T-helper 1 cell treated with Interleukin-12 subunit alpha and Interleukin-12 subunit beta and Interleukin-4 antibody, amounts not matched to agents 30 ng/mL and 1 ng/mL, for 36 hours (primary cell): ENCODE measurements at regions not wholly inside any gene's neighbourhood (a gene's known extent, or its start where the extent isn't known, plus 50 kb on each side); places are given as distances from the start of the nearest gene placed in this dataset.
"Not testable (repeated sequence)": the region's sequence is repeated elsewhere in the genome, so short reads cannot be mapped to it uniquely, and the experiment has no call there.

Experiments used
- intact Hi-C: fragments of 100-400 bp; cut with micrococcal nuclease; formaldehyde crosslinking; loops from one replicate; pipeline ENCODE4 v1.15.1; 2024

DNA sequence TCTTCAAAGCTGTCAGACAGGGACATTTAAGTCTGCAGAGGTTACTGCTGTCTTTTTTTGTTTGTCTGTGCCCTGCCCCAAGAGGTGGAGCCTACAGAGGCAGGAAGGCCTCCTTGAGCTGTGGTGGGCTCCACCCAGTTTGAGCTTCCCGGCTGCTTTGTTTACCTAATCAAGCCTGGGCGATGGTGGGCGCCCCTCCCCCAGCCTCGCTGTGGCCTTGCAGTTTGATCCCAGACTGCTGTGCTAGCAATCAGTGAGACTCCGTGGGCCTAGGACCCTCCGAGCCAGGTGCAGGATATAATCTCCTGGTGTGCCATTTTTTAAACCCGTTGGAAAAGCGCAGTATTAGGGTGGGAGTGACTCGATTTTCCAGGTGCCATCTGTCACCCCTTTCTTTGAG is 918.7 kb upstream of the MAN1A1 start:
- intact Hi-C loops = not testable (repeated sequence)

- intact Hi-C loops = no loop called here
Observed at GRCh38 chr6:120262354-120262753, 912.8 kb upstream of the MAN1A1 start.

GRCh38 chr6:120260636-120261035 is 911.1 kb upstream of the MAN1A1 start:
- intact Hi-C loops = no loop called here

DNA sequence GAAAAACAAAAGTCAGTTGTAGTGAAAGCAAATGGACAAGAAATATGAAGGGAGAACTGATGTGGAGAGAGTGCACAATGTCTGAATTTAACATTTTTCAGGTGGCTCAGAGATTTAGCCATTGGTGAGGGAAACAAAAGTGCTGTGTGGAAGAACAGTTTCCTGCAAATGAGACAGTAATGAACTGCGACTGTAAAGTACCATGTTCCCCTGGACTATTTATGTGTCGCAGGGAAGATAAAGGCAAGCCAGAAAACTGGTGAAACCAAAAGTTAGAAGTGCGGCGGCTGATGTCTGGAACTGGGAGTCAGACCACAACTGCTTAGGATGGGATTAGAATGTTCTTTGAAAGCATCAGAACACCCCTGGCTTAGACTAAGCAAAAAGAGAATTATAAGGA is 905.1 kb upstream of the MAN1A1 start:
- intact Hi-C loops = no loop called here

GRCh38 chr6:120248451-120248850 is 898.9 kb upstream of the MAN1A1 start:
- intact Hi-C loops = no loop called here

DNA sequence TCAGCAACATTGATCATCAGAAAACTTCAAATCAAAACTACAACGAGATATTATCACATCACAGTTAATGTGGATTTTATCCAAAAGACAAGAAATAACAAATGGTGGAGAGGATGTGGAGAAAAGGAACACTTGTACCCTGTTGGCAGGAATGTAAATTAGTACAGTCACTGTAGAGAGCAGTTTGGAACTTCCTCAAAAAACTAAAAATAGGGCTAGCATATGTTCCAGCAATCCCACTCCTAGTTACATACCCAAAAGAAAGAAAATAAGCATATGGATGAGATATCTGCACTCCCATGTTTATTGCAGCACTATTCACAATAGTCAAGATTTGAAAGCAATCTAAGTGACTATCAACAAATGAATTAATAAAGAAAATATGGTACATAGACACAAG is 887.7 kb upstream of the MAN1A1 start:
- intact Hi-C loops = no loop called here

DNA sequence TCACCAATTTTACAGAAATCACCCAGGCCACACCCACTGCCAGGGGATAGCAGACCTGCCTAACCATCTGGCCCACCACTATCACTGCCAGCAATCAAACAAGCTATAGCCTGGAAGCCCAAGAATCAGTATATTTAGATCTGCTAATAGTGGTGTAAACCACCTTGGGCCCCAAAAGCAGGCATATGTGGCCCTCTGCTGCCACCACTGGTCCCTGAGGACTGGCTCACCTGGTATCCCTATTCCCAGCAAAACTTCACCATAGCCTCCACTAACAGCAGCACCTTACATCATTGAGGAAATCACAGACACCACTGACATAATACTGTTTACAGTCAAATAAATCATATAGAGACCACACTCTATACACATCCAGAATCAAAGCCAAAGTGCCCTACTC is 880.4 kb upstream of the MAN1A1 start:
- intact Hi-C loops = no loop called here

DNA sequence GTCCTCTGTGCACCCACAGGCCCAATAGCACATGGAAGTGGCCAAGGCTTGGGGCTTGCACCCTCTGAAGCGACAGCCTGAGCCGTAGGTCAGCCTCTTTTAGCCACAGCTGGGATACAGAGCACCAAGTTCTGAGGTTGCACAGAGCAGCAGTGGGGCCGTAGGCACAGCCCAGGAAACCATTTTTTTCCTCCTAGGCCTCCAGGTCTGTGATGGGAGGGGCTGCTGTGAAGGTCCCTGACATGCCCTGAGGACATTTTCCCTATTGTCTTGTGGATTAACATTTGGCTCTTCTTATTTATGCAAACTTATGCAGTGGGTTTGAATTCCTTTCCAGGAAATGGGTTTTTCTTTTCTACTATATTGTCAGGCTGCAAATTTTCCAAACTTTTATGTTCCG is 878.7 kb upstream of the MAN1A1 start:
- intact Hi-C loops = no loop called here

DNA sequence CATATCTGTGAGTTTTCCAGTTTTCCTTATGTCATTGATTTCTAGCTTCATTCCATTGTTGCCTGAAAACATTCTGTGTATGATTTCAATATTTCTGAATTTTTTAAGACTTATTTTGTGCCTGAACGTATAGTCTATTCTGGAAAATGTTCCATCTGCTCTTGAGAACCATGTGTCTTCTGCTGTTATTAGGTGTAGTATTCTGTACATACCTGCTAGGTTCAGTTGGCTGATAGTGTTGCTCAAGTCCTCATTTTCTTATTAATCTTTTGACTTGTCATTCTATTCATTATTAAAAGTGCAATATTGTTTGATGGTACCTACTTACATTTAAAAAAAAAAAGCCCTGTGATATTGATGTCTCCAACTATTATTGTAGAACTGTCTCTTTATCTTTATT is 869.8 kb upstream of the MAN1A1 start:
- intact Hi-C loops = no loop called here

GRCh38 chr6:120214088-120214499 is 864.5 kb upstream of the MAN1A1 start:
- intact Hi-C loops = no loop called here

- intact Hi-C loops = no loop called here
Observed at GRCh38 chr6:120211955-120212792, 862.6 kb upstream of the MAN1A1 start.

GRCh38 chr6:120202878-120203277 is 853.3 kb upstream of the MAN1A1 start:
- intact Hi-C loops = no loop called here

DNA sequence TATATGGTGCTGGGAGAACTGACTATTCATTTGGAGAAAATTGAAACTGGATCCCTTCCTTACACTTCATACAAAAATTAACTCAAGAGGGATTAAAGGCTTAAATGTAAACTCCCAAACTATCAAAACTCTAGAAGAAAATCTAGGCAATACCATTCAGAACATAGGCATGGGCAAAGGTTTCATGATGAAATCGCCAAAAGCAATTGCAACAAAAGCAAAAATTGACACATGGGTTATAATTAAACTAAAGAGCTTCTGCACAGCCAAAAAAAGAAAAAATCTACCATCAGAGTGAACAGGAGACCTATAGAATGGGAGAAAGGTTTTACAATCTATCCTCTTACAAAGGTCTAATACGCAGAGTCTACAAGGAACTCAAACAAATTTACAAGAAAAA is 851.3 kb upstream of the MAN1A1 start:
- intact Hi-C loops = no loop called here

DNA sequence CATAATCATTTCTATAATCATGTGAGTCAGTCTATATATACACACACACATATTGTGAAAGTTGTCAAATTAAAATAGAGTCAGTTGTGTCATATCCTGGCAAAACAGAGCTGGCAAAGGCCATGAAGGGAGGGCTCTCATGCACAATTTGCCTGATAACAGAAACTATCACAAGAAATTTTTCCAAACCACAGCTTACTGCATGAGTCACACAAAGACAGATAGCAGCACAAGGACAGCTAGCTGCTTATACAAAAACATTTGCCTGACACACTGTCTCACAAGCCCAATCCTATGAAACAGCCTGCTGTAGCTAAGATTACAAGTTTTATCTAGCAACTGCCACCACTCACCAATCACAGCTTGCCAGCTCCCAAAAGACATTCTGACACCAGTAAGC is 848.5 kb upstream of the MAN1A1 start:
- intact Hi-C loops = no loop called here

DNA sequence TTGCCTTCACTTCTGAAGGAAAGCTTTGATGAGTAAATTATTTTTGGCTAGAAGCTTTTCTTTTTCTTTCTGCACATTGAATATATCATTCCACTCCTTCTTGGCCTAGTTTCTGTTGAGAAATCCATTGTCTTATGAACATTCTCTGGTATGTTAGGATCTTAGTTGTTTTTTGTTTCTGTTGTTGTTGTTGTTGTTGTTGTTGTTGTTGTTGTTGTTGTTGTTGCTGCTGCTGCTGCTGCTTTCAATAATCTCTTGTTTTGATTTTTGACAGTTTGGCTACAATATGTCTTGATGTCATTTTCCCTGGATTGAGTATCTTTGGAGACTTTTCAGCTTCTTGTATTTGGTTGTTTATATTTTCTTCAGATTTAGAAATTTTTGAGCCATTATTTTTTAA is 836.5 kb upstream of the MAN1A1 start:
- intact Hi-C loops = no loop called here

- intact Hi-C loops = no loop called here
Observed at GRCh38 chr6:120173250-120173649, 823.7 kb upstream of the MAN1A1 start.

GRCh38 chr6:120164531-120164930 is 815.0 kb upstream of the MAN1A1 start:
- intact Hi-C loops = no loop called here

DNA sequence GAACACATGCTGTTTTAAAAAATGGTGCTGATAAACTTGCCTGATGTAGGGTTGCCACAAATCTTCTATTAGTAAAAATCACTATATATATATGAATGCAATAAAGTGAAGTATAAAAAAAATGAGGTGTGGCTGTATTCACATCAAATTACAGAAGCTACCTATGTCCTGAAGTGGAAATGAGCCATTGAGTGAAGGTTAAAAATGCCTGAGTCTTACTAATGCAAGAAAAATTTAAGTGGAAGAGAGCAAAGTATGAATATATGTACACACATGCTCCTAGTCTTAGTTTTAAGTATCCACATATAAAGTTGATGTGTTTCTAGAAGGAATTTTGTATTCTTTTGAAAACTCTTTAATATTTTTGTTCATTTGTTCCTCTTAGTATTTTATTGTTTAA is 808.3 kb upstream of the MAN1A1 start:
- intact Hi-C loops = no loop called here

DNA sequence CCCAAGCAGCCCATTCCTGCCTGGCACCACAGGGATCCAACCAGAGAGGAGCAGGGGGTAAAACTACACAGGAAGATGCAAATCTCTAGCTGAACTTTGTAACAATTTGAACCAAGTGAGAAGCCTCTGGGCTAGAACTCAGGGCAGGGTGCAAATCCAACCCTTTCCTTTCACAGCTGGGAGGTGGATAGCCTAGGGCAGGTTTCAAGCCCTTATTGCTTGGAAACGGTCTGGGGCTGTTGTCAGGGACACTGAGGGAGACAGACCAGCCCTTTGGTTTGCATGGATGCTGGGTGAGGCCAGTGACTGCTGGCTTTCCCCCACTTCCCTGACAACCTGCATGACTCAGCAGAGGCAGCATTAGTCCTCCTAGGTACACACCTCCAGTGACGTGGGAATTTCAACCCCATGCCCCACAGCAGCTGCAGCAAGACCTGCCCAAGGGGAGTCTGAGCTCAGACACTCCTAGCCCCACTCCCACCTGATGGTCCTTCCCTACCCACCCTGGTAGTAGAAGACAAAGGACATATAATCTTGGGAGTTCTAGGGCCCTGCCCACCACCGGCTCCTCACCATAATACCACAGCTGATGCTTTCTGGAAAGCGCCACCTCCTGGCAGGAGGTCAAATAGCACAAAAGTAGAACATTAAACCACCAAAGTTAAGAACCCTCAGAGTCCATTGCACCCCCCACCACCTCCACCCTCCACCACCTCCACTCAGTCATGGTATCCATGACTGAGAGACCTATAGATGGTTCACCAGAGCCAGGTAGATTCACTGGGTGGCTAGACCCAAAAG is 797.7 kb upstream of the MAN1A1 start:
- intact Hi-C loops = no loop called here

GRCh38 chr6:120141601-120142000 is 792.0 kb upstream of the MAN1A1 start:
- intact Hi-C loops = no loop called here

DNA sequence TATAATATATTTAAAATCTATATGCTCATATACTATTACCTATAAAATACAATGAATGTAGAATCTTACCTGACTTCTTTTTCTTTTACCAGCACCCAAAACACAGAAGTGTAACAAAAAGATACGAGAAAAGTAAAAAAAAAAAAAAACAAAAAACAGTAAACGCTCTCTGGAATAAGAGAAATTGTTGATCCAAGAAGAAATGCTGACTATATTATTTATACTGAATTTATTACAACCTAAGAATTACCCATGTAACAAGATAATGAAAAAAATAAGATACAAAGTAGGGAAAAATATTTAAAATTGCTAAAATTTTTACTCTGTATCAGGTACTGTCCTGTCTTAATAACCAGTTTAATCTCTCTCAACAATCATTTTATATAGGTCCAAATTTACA is 787.9 kb upstream of the MAN1A1 start:
- intact Hi-C loops = no loop called here

- intact Hi-C loops = no loop called here
Observed at GRCh38 chr6:120129228-120129627, 779.7 kb upstream of the MAN1A1 start.

GRCh38 chr6:120122401-120122800 is 772.8 kb upstream of the MAN1A1 start:
- intact Hi-C loops = no loop called here
